GM21576 (cell line): ENCODE measurements at regions not wholly inside any gene's neighbourhood (a gene's known extent, or its start where the extent isn't known, plus 50 kb on each side); places are given as distances from the start of the nearest gene placed in this dataset.

Experiments used
- ATAC-seq: cut with Tn5 transposase; IDR thresholded peaks from one replicate; pipeline ENCODE4 v1.9.1; 2021; ENCODE audit warnings: mild to moderate bottlenecking, moderate library complexity; ENCODE audit not compliant: unreplicated experiment

- ATAC-seq, result no peak
Measured at GRCh38 chr2:14219306-14219705, 413.2 kb upstream of the LRATD1 start.

GRCh38 chr2:14220101-14220500 lies 412.4 kb upstream of the LRATD1 start:
- no peak for ATAC-seq

GRCh38 chr2:14221466-14221865 lies 411.1 kb upstream of the LRATD1 start:
- no peak for ATAC-seq

- ATAC-seq, result no peak
Measured at GRCh38 chr2:14223576-14223975, 408.9 kb upstream of the LRATD1 start.

GRCh38 chr2:14231391-14231898 lies 401.1 kb upstream of the LRATD1 start:
- ATAC-seq, result no peak

GRCh38 chr2:14232217-14232616 lies 400.3 kb upstream of the LRATD1 start:
- ATAC-seq, result no peak

- no peak for ATAC-seq
Measured at GRCh38 chr2:14234911-14235310, 397.6 kb upstream of the LRATD1 start.

- no peak for ATAC-seq
Measured at GRCh38 chr2:14235667-14236066, 396.9 kb upstream of the LRATD1 start.

- ATAC-seq, result no peak
Measured at GRCh38 chr2:14237902-14238301, 394.6 kb upstream of the LRATD1 start.

- no peak for ATAC-seq
Measured at GRCh38 chr2:14239605-14240004, 392.9 kb upstream of the LRATD1 start.

- ATAC-seq, result no peak
Measured at GRCh38 chr2:14240868-14241267, 391.6 kb upstream of the LRATD1 start.

GRCh38 chr2:14245901-14246300 lies 386.6 kb upstream of the LRATD1 start:
- no peak for ATAC-seq

GRCh38 chr2:14255135-14255820 lies 377.2 kb upstream of the LRATD1 start:
- no peak for ATAC-seq

- no peak for ATAC-seq
Measured at GRCh38 chr2:14256890-14257289, 375.6 kb upstream of the LRATD1 start.

- ATAC-seq, result no peak
Measured at GRCh38 chr2:14257801-14258507, 374.6 kb upstream of the LRATD1 start.

- no peak for ATAC-seq
Measured at GRCh38 chr2:14261771-14262170, 370.7 kb upstream of the LRATD1 start.

- ATAC-seq, result no peak
Measured at GRCh38 chr2:14263053-14263452, 369.5 kb upstream of the LRATD1 start.

GRCh38 chr2:14270036-14270582 lies 362.4 kb upstream of the LRATD1 start:
- no peak for ATAC-seq

- ATAC-seq, result no peak
Measured at GRCh38 chr2:14272396-14273075, 360.0 kb upstream of the LRATD1 start.

GRCh38 chr2:14273650-14274049 lies 358.9 kb upstream of the LRATD1 start:
- no peak for ATAC-seq

GRCh38 chr2:14284244-14284643 lies 348.3 kb upstream of the LRATD1 start:
- ATAC-seq, result no peak

GRCh38 chr2:14285812-14286211 lies 346.7 kb upstream of the LRATD1 start:
- ATAC-seq, result no peak
